ENCODE measurements at regions not wholly inside any gene's neighbourhood (a gene's known extent, or its start where the extent isn't known, plus 50 kb on each side); places are given as distances from the start of the nearest gene placed in this dataset.

DNA sequence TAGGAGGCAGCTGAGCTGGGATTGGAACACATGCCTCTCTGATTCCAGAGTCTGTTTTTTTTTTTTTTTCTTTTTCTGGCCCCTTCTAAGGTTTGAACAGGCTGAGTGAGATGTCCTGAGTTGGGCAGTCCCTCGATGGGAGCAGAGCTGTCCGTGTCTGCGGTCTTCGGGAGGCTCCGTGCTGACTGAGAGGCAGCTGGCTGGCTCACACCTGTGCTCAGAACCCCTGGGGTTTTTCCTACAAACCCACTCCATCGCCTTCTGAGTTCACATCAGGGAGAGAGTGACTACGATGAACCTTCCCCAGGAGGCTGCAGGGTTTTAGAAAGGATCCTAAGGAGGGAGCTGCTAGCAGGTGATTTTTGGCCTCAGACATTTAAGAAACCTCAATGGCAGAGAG is 92.5 kb downstream of the IRF8 start:
- TF ChIP-seq, protein P1, sequence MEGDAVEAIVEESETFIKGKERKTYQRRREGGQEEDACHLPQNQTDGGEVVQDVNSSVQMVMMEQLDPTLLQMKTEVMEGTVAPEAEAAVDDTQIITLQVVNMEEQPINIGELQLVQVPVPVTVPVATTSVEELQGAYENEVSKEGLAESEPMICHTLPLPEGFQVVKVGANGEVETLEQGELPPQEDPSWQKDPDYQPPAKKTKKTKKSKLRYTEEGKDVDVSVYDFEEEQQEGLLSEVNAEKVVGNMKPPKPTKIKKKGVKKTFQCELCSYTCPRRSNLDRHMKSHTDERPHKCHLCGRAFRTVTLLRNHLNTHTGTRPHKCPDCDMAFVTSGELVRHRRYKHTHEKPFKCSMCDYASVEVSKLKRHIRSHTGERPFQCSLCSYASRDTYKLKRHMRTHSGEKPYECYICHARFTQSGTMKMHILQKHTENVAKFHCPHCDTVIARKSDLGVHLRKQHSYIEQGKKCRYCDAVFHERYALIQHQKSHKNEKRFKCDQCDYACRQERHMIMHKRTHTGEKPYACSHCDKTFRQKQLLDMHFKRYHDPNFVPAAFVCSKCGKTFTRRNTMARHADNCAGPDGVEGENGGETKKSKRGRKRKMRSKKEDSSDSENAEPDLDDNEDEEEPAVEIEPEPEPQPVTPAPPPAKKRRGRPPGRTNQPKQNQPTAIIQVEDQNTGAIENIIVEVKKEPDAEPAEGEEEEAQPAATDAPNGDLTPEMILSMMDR (IDR thresholded peaks at IDR 0.05) = no peak
- intact Hi-C loops (cut with micrococcal nuclease) = no loop called here
- H3K4me1 ChIP-seq (ENCODE audit: control insufficient read depth in 1 of 2, insufficient read depth in 2 of 2, low read length in 2 of 2) = peaks cover 26 to 33% of the 10 kb centered on the region in 2 donors
- no peak overlapping the region for H2AFZ ChIP-seq (ENCODE audit: insufficient read depth, low read depth, low read length, poor library complexity, severe bottlenecking)
- no peak for DNase-seq
- no peak overlapping the region for H3K9ac ChIP-seq (ENCODE audit: insufficient read depth, low read length, poor library complexity, severe bottlenecking)
- H3K4me3 ChIP-seq (replicated peaks in 1 of 3; ENCODE audit: low read depth in 2 of 3, low read length in 3 of 3) = no peak overlapping the region
- H3K27me3 ChIP-seq (ENCODE audit: control insufficient read depth in 2 of 2, insufficient read depth in 2 of 2, low read length in 2 of 2) = no peaks in the 10 kb centered on the region
- H3K36me3 ChIP-seq (replicated peaks in 1 of 2; ENCODE audit: control insufficient read depth in 1 of 2, insufficient read depth in 2 of 2, low read length in 2 of 2) = no peaks in the 10 kb centered on the region
- Mint-ChIP-seq H3K4me3 (no peak overlapping the region), H3K9me3 (peaks cover 0 to 1% (median 0%) of the 10 kb centered on the region in 7 donors), H3K4me1 (peaks cover 37% of the 10 kb centered on the region), H3K27me3 (ENCODE audit: low read depth in 3 of 3) (peaks cover 2 to 8% (median 3%) of the 10 kb centered on the region in 3 donors), H3K27ac (no peak overlapping the region), H3K36me3 (no peaks in the 10 kb centered on the region)
- H3K9me3 ChIP-seq (replicated peaks in 1 of 2; ENCODE audit: control insufficient read depth in 1 of 2, insufficient read depth in 1 of 2, low read length in 2 of 2) = no peaks in the 10 kb centered on the region
- H3K79me2 ChIP-seq (ENCODE audit: insufficient read depth, low read length) = no peaks in the 10 kb centered on the region
- no peak overlapping the region for H3K4me2 ChIP-seq (replicated peaks; ENCODE audit: extremely low read depth, low read length, poor library complexity, severe bottlenecking)
- H4K20me1 ChIP-seq (ENCODE audit: insufficient read depth, low read length) = no peaks in the 10 kb centered on the region
- no peak overlapping the region for H3K27ac ChIP-seq (ENCODE audit: low read depth in 1 of 2, low read length in 2 of 2)
- WGBS (ENCODE audit: insufficient coverage) = 92% methylated on average over 5 of the region's 7 CpGs

DNA sequence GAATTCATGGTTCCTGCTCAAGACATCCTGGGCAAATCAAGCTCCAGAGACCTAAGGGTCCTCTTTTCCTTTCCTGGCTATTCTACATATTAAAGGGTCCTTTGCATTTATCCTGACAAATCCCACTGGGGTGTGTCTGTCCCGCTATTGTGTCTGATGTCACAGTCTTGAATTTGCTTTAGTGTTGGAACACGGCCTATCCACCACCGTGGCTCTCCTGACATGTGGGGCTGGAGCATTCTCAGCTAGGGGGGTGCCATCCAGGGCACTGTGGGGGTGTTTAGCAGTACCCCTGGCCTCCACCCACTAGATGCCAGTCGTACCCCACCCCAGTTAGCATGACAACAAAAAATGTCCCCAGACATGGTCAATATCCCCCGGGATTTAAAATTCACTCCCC is 92.9 kb downstream of the IRF8 start:
- Histone ChIP-seq H3K4me1 (ENCODE audit: control insufficient read depth in 1 of 2, insufficient read depth in 2 of 2, low read length in 2 of 2) (peaks cover 26 to 33% of the 10 kb centered on the region in 2 donors), H3K27me3 (ENCODE audit: control insufficient read depth in 2 of 2, insufficient read depth in 2 of 2, low read length in 2 of 2) (no peaks in the 10 kb centered on the region), H3K9me3 (replicated peaks in 1 of 2; ENCODE audit: control insufficient read depth in 1 of 2, insufficient read depth in 1 of 2, low read length in 2 of 2) (no peaks in the 10 kb centered on the region), H3K79me2 (ENCODE audit: insufficient read depth, low read length) (no peaks in the 10 kb centered on the region), H3K4me2 (replicated peaks; ENCODE audit: extremely low read depth, low read length, poor library complexity, severe bottlenecking) (no peak overlapping the region), H3K4me3 (replicated peaks in 1 of 3; ENCODE audit: low read depth in 2 of 3, low read length in 3 of 3) (no peak overlapping the region), H2AFZ (ENCODE audit: insufficient read depth, low read depth, low read length, poor library complexity, severe bottlenecking) (no peak overlapping the region), H3K27ac (ENCODE audit: low read depth in 1 of 2, low read length in 2 of 2) (no peak overlapping the region), H3K9ac (ENCODE audit: insufficient read depth, low read length, poor library complexity, severe bottlenecking) (no peak overlapping the region), H3K36me3 (replicated peaks in 1 of 2; ENCODE audit: control insufficient read depth in 1 of 2, insufficient read depth in 2 of 2, low read length in 2 of 2) (no peaks in the 10 kb centered on the region), H4K20me1 (ENCODE audit: insufficient read depth, low read length) (no peaks in the 10 kb centered on the region)
- H3K9me3 Mint-ChIP-seq = peaks cover 0 to 1% (median 0%) of the 10 kb centered on the region in 7 donors
- intact Hi-C loops (cut with micrococcal nuclease) = no loop called here
- DNase-seq = no peak
- peak overlapping the region in 1 of 7 donors; percentile 48 for H3K27ac Mint-ChIP-seq
- 100% methylated on average over 1 of the region's 5 CpGs for whole genome bisulfite sequencing (ENCODE audit: insufficient coverage)
- H3K27me3 Mint-ChIP-seq (ENCODE audit: low read depth in 3 of 3) = peaks cover 2 to 8% (median 3%) of the 10 kb centered on the region in 3 donors
- no peaks in the 10 kb centered on the region for H3K36me3 Mint-ChIP-seq
- H3K4me1 Mint-ChIP-seq = peaks cover 37% of the 10 kb centered on the region
- H3K4me3 Mint-ChIP-seq = no peak overlapping the region
- TF ChIP-seq, protein P1 (IDR thresholded peaks at IDR 0.05) = no peak
